Lower lobe of right lung (tissue), 2 donors: ENCODE measurements at regions not wholly inside any gene's neighbourhood (a gene's known extent, or its start where the extent isn't known, plus 50 kb on each side); places are given as distances from the start of the nearest gene placed in this dataset.

Experiments
- ATAC-seq, 2 donors: fragments of 200-7000 bp; cut with Tn5 transposase; one replicate each; pipeline ENCODE4 v1.9.1; 2020 to 2022; ENCODE audit warnings: mild to moderate bottlenecking in 2 of 2, moderate library complexity in 2 of 2
- DNase-seq: peaks from one replicate; pipeline ENCODE4 v3.0.0-alpha.2; 2020
- H3K27ac ChIP-seq: fragments of 200-600 bp; one replicate; pipeline ENCODE4 v1.8.0; 2022
- H3K27me3 ChIP-seq: fragments of 200-600 bp; one replicate; pipeline ENCODE4 v1.8.0; 2022; ENCODE audit warnings: low read depth
- H3K36me3 ChIP-seq: fragments of 200-600 bp; one replicate; pipeline ENCODE4 v1.8.0; 2022; ENCODE audit warnings: mild to moderate bottlenecking
- H3K4me1 ChIP-seq: fragments of 200-600 bp; one replicate; pipeline ENCODE4 v1.8.0; 2022
- H3K4me3 ChIP-seq: fragments of 200-600 bp; one replicate; pipeline ENCODE4 v1.8.0; 2022; ENCODE audit warnings: mild to moderate bottlenecking
- H3K9me3 ChIP-seq: fragments of 200-600 bp; one replicate; pipeline ENCODE4 v1.8.0; 2022
- intact Hi-C: fragments of 100-400 bp; cut with DNase I; formaldehyde crosslinking; loops from one replicate; pipeline ENCODE4 v1.11.0; 2022
- TF ChIP-seq, protein P1 (sequence below): fragments of 200-600 bp; IDR thresholded peaks from one replicate; pipeline ENCODE4 v1.8.0; 2022; ENCODE audit warnings: antibody characterized with exemption, mild to moderate bottlenecking
- donor health status: DM: no; HTN: yes; CAD: no; lungs with severe emphysema.

GRCh38 chr7:111639934-111640333 is 77.6 kb upstream of the IMMP2L start:
- Histone ChIP-seq H3K9me3 (no peaks in the 10 kb centered on the region), H3K27me3 (no peaks in the 10 kb centered on the region), H3K27ac (no peak overlapping the region), H3K36me3 (no peaks in the 10 kb centered on the region), H3K4me1 (no peaks in the 10 kb centered on the region), H3K4me3 (no peak overlapping the region)
- ATAC-seq (no peak), DNase-seq (no peak)
- intact Hi-C loops = no loop called here
- TF ChIP-seq, protein P1, sequence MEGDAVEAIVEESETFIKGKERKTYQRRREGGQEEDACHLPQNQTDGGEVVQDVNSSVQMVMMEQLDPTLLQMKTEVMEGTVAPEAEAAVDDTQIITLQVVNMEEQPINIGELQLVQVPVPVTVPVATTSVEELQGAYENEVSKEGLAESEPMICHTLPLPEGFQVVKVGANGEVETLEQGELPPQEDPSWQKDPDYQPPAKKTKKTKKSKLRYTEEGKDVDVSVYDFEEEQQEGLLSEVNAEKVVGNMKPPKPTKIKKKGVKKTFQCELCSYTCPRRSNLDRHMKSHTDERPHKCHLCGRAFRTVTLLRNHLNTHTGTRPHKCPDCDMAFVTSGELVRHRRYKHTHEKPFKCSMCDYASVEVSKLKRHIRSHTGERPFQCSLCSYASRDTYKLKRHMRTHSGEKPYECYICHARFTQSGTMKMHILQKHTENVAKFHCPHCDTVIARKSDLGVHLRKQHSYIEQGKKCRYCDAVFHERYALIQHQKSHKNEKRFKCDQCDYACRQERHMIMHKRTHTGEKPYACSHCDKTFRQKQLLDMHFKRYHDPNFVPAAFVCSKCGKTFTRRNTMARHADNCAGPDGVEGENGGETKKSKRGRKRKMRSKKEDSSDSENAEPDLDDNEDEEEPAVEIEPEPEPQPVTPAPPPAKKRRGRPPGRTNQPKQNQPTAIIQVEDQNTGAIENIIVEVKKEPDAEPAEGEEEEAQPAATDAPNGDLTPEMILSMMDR = no peak

GRCh38 chr7:111638078-111638477 is 75.8 kb upstream of the IMMP2L start:
- DNase-seq = no peak

GRCh38 chr7:111633878-111634277 is 71.6 kb upstream of the IMMP2L start:
- Histone ChIP-seq H3K4me3 (no peak overlapping the region), H3K9me3 (peaks cover 15% of the 10 kb centered on the region), H3K4me1 (no peaks in the 10 kb centered on the region), H3K36me3 (no peaks in the 10 kb centered on the region), H3K27me3 (no peaks in the 10 kb centered on the region), H3K27ac (no peak overlapping the region)
- intact Hi-C loops = no loop called here
- DNase-seq (no peak), ATAC-seq (no peak)
- TF ChIP-seq, protein P1 = no peak

More at GRCh38 chr7:111638078-111638477, 75.8 kb upstream of the IMMP2L start:
- Histone ChIP-seq H3K4me3 (no peak overlapping the region), H3K9me3 (no peaks in the 10 kb centered on the region), H3K4me1 (no peaks in the 10 kb centered on the region), H3K27me3 (no peaks in the 10 kb centered on the region), H3K27ac (no peak overlapping the region), H3K36me3 (no peaks in the 10 kb centered on the region)
- TF ChIP-seq, protein P1 = no peak
- ATAC-seq = peak in 1 of 2 donors; percentile 26
- intact Hi-C loops = no loop called here

DNA sequence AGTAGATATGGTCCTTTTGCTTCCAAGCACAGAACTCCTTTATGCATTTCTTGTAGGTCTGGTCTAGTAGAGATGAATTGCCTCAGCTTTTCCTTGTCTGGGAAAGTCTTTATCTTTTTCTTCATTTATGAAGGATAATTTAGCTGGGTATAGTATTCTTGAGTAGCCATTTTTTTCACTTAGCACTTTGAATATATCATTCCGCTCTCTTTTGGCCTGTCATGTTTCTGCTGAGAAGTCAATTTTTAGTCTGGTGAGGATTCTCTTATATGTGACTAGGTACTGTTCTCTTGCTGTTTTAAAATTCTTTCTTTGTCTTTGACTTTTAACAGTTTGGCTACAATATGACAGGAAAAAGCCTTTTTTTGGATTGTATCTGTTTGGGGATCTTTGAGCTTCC is 68.6 kb upstream of the IMMP2L start:
- Histone ChIP-seq H3K4me1 (no peaks in the 10 kb centered on the region), H3K9me3 (peaks cover 15% of the 10 kb centered on the region), H3K36me3 (no peaks in the 10 kb centered on the region), H3K27ac (no peak overlapping the region), H3K4me3 (no peak overlapping the region), H3K27me3 (no peaks in the 10 kb centered on the region)
- ATAC-seq = no peak
- TF ChIP-seq, protein P1 = no peak
- DNase-seq = no peak
- intact Hi-C loops = no loop called here

DNA sequence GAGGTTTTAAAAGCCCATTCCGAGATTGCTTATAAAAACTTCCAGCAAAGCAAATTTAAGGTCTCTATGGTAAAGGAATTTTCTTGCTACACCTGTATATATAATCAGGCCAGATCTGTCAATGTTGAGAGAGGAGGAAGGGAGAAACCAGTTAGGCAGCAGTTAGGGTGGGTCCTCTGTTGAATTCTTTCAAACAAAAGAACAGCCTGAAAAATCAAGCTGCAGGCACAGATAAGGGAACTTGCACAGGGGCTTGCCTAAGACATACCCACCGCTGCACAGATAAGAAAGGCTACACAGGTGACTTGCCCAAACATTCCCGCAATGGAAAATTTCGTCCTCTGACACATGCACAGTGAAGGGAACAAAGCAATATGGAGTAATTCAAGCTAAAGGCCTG is 59.8 kb upstream of the IMMP2L start:
- no peak for ATAC-seq
- intact Hi-C loops = no loop called here
- Histone ChIP-seq H3K36me3 (no peaks in the 10 kb centered on the region), H3K27me3 (no peaks in the 10 kb centered on the region), H3K27ac (no peak overlapping the region), H3K4me3 (no peak overlapping the region), H3K4me1 (no peaks in the 10 kb centered on the region), H3K9me3 (no peaks in the 10 kb centered on the region)
- TF ChIP-seq, protein P1 = no peak
- no peak for DNase-seq
